ENCODE measurements at regions not wholly inside any gene's neighbourhood (a gene's known extent, or its start where the extent isn't known, plus 50 kb on each side); places are given as distances from the start of the nearest gene placed in this dataset.
"Not testable (repeated sequence)": the region's sequence is repeated elsewhere in the genome, so short reads cannot be mapped to it uniquely, and the experiment has no call there.

GRCh38 chr6:95867205-95867604 lies 148.6 kb upstream of the FUT9 start:
- no peak for DNase-seq

GRCh38 chr6:95877480-95877879 lies 138.3 kb upstream of the FUT9 start:
- no peak for DNase-seq

- no peak for DNase-seq
Observed at GRCh38 chr6:95879856-95880255, 135.9 kb upstream of the FUT9 start.

GRCh38 chr6:95882371-95882770 lies 133.4 kb upstream of the FUT9 start:
- no peak for DNase-seq

GRCh38 chr6:95888711-95889110 lies 127.1 kb upstream of the FUT9 start:
- DNase-seq, result not testable (repeated sequence)

GRCh38 chr6:95905132-95905531 lies 110.6 kb upstream of the FUT9 start:
- DNase-seq, result no peak

GRCh38 chr6:95917034-95917433 lies 98.7 kb upstream of the FUT9 start:
- no peak for DNase-seq

- DNase-seq, result no peak
Observed at GRCh38 chr6:95923518-95923917, 92.3 kb upstream of the FUT9 start.

- no peak for DNase-seq
Observed at GRCh38 chr6:95935736-95936135, 80.0 kb upstream of the FUT9 start.

GRCh38 chr6:95946906-95947305 lies 68.9 kb upstream of the FUT9 start:
- DNase-seq, result no peak

- DNase-seq, result no peak
Observed at GRCh38 chr6:95948324-95948723, 67.5 kb upstream of the FUT9 start.

GRCh38 chr6:95949985-95950384 lies 65.8 kb upstream of the FUT9 start:
- no peak for DNase-seq

GRCh38 chr6:95958686-95959085 lies 57.1 kb upstream of the FUT9 start:
- no peak for DNase-seq

- DNase-seq, result no peak
Observed at GRCh38 chr6:95959261-95959660, 56.5 kb upstream of the FUT9 start.
